ENCODE measurements at regions not wholly inside any gene's neighbourhood (a gene's known extent, or its start where the extent isn't known, plus 50 kb on each side); places are given as distances from the start of the nearest gene placed in this dataset.
A peak's percentile ranks its signal among the peaks of the same experiment; 100 is the strongest.

GRCh38 chr7:46534664-46535588 is 613.9 kb upstream of the IGFBP3 start:
- no peaks in the 10 kb centered on the region for H3K9me3 ChIP-seq (ENCODE audit: low read depth)
- H3K4me2 ChIP-seq: peak overlapping the region; percentile 40
- no peak overlapping the region for H2AFZ ChIP-seq (replicated peaks)
- H3K79me2 ChIP-seq (ENCODE audit: low read depth): no peaks in the 10 kb centered on the region
- H3K27me3 ChIP-seq: no peaks in the 10 kb centered on the region
- peak overlapping the region; percentile 54 for H3K4me3 Mint-ChIP-seq
- H3K9me3 Mint-ChIP-seq: peaks cover 20% of the 10 kb centered on the region
- H3K36me3 ChIP-seq: no peaks in the 10 kb centered on the region
- no peak overlapping the region for H3K27ac Mint-ChIP-seq
- peak; percentile 58 for DNase-seq (ENCODE audit: low spot score)
- TF ChIP-seq EZH2 (IDR thresholded peaks at IDR 0.05) (no peak), EZH2phosphoT487 (IDR thresholded peaks at IDR 0.05) (peak; percentile 27)
- no peak overlapping the region for H3K4me3 ChIP-seq
- H3K4me1 ChIP-seq: peaks cover 16% of the 10 kb centered on the region
- H3K9ac ChIP-seq: no peak overlapping the region
- H3K27me3 Mint-ChIP-seq (ENCODE audit: insufficient read depth, low read depth): peaks cover 23% of the 10 kb centered on the region
- no peak overlapping the region for H3K27ac ChIP-seq
- H3K36me3 Mint-ChIP-seq: no peaks in the 10 kb centered on the region
- H3K4me1 Mint-ChIP-seq: peaks cover 15% of the 10 kb centered on the region
- H4K20me1 ChIP-seq (ENCODE audit: low read depth): no peaks in the 10 kb centered on the region
- H3F3A ChIP-seq (ENCODE audit: low read depth): peaks cover 8% of the 10 kb centered on the region

- no peaks in the 10 kb centered on the region for H3K36me3 ChIP-seq
- H3K4me3 ChIP-seq: no peak overlapping the region
- H3K9me3 ChIP-seq (ENCODE audit: low read depth): no peaks in the 10 kb centered on the region
- H3K4me2 ChIP-seq: no peak overlapping the region
- peaks cover 8% of the 10 kb centered on the region for H3F3A ChIP-seq (ENCODE audit: low read depth)
- no peaks in the 10 kb centered on the region for H3K79me2 ChIP-seq (ENCODE audit: low read depth)
- H3K27ac ChIP-seq: no peak overlapping the region
- H3K9me3 Mint-ChIP-seq: peaks cover 20% of the 10 kb centered on the region
- no peak overlapping the region for H2AFZ ChIP-seq (replicated peaks)
- H3K4me1 ChIP-seq: peaks cover 16% of the 10 kb centered on the region
- H3K4me3 Mint-ChIP-seq: no peak overlapping the region
- no peak overlapping the region for H3K27ac Mint-ChIP-seq
- H3K27me3 ChIP-seq: no peaks in the 10 kb centered on the region
- no peak for DNase-seq (ENCODE audit: low spot score)
- peaks cover 25% of the 10 kb centered on the region for H3K27me3 Mint-ChIP-seq (ENCODE audit: insufficient read depth, low read depth)
- H3K4me1 Mint-ChIP-seq: peaks cover 15% of the 10 kb centered on the region
- TF ChIP-seq EZH2phosphoT487 (IDR thresholded peaks at IDR 0.05): no peak
- TF ChIP-seq EZH2 (IDR thresholded peaks at IDR 0.05): no peak
- TF ChIP-seq CTCF (IDR thresholded peaks at IDR 0.05): no peak
- no peaks in the 10 kb centered on the region for H4K20me1 ChIP-seq (ENCODE audit: low read depth)
- no peak overlapping the region for H3K9ac ChIP-seq
- H3K36me3 Mint-ChIP-seq: no peaks in the 10 kb centered on the region
Observed at GRCh38 chr7:46533946-46534345, 612.9 kb upstream of the IGFBP3 start.

- peaks cover 8% of the 10 kb centered on the region for H3F3A ChIP-seq (ENCODE audit: low read depth)
- H3K79me2 ChIP-seq (ENCODE audit: low read depth): no peaks in the 10 kb centered on the region
- no peaks in the 10 kb centered on the region for H3K36me3 ChIP-seq
- peaks cover 16% of the 10 kb centered on the region for H3K4me1 ChIP-seq
- no peak overlapping the region for H3K27ac ChIP-seq
- H3K9me3 Mint-ChIP-seq: peaks cover 30% of the 10 kb centered on the region
- no peak overlapping the region for H3K4me2 ChIP-seq
- peaks cover 25% of the 10 kb centered on the region for H3K27me3 Mint-ChIP-seq (ENCODE audit: insufficient read depth, low read depth)
- H3K4me1 Mint-ChIP-seq: peaks cover 15% of the 10 kb centered on the region
- no peaks in the 10 kb centered on the region for H4K20me1 ChIP-seq (ENCODE audit: low read depth)
- H3K27ac Mint-ChIP-seq: no peak overlapping the region
- no peak overlapping the region for H3K4me3 ChIP-seq
- no peak overlapping the region for H2AFZ ChIP-seq (replicated peaks)
- no peak for TF ChIP-seq EZH2phosphoT487 (IDR thresholded peaks at IDR 0.05)
- TF ChIP-seq EZH2 (IDR thresholded peaks at IDR 0.05): no peak
- TF ChIP-seq CTCF (IDR thresholded peaks at IDR 0.05): no peak
- no peaks in the 10 kb centered on the region for H3K9me3 ChIP-seq (ENCODE audit: low read depth)
- no peaks in the 10 kb centered on the region for H3K27me3 ChIP-seq
- no peak overlapping the region for H3K4me3 Mint-ChIP-seq
- H3K36me3 Mint-ChIP-seq: no peaks in the 10 kb centered on the region
- no peak overlapping the region for H3K9ac ChIP-seq
- no peak for DNase-seq (ENCODE audit: low spot score)
Observed at GRCh38 chr7:46532571-46532970, 611.5 kb upstream of the IGFBP3 start.
